ENCODE measurements at regions not wholly inside any gene's neighbourhood (a gene's known extent, or its start where the extent isn't known, plus 50 kb on each side); places are given as distances from the start of the nearest gene placed in this dataset.

DNA sequence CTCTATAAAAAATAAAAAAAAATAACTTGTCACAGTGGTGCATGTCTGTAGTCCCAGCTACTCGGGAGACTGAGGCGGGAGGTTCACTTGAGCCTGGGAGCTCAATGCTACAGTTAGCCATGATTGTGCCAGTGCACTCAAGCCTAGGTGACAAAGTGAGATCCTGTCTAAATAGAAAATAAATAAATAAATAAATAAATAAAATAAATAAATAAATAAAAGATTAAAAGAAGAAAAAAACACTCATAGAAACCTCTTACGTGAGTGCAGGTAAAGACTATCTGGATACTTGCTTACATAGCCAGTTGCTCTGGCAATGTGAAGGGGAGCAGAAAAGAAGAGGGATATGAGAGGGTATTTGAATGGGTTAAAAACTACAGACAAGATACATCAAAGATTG lies 242.5 kb upstream of the PCDH15 start:
- TF ChIP-seq, protein P1, sequence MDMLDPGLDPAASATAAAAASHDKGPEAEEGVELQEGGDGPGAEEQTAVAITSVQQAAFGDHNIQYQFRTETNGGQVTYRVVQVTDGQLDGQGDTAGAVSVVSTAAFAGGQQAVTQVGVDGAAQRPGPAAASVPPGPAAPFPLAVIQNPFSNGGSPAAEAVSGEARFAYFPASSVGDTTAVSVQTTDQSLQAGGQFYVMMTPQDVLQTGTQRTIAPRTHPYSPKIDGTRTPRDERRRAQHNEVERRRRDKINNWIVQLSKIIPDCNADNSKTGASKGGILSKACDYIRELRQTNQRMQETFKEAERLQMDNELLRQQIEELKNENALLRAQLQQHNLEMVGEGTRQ (CRISPR knock-in tag; IDR thresholded peaks at IDR 0.05): no peak
- TF ChIP-seq, protein P2, sequence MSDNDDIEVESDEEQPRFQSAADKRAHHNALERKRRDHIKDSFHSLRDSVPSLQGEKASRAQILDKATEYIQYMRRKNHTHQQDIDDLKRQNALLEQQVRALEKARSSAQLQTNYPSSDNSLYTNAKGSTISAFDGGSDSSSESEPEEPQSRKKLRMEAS (CRISPR knock-in tag; IDR thresholded peaks at IDR 0.05): no peak
- TF ChIP-seq, protein P3, sequence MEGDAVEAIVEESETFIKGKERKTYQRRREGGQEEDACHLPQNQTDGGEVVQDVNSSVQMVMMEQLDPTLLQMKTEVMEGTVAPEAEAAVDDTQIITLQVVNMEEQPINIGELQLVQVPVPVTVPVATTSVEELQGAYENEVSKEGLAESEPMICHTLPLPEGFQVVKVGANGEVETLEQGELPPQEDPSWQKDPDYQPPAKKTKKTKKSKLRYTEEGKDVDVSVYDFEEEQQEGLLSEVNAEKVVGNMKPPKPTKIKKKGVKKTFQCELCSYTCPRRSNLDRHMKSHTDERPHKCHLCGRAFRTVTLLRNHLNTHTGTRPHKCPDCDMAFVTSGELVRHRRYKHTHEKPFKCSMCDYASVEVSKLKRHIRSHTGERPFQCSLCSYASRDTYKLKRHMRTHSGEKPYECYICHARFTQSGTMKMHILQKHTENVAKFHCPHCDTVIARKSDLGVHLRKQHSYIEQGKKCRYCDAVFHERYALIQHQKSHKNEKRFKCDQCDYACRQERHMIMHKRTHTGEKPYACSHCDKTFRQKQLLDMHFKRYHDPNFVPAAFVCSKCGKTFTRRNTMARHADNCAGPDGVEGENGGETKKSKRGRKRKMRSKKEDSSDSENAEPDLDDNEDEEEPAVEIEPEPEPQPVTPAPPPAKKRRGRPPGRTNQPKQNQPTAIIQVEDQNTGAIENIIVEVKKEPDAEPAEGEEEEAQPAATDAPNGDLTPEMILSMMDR (IDR thresholded peaks at IDR 0.05): no peak
- no peak for TF ChIP-seq GRHL2 (CRISPR knock-in tag; IDR thresholded peaks at IDR 0.05; ENCODE audit: insufficient replicate concordance, severe bottlenecking)
- no peak for TF ChIP-seq JUN (CRISPR knock-in tag; IDR thresholded peaks at IDR 0.05)
- no peak for TF ChIP-seq SP1 (CRISPR knock-in tag; conservative IDR thresholded peaks at IDR 0.05)
- no peak for TF ChIP-seq IRF2 (CRISPR knock-in tag; IDR thresholded peaks at IDR 0.05; ENCODE audit: borderline replicate concordance, low read depth)
- no peak for TF ChIP-seq CREM (CRISPR knock-in tag; IDR thresholded peaks at IDR 0.05)
- TF ChIP-seq, protein P4, sequence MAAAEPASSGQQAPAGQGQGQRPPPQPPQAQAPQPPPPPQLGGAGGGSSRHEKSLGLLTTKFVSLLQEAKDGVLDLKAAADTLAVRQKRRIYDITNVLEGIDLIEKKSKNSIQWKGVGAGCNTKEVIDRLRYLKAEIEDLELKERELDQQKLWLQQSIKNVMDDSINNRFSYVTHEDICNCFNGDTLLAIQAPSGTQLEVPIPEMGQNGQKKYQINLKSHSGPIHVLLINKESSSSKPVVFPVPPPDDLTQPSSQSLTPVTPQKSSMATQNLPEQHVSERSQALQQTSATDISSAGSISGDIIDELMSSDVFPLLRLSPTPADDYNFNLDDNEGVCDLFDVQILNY (CRISPR knock-in tag; IDR thresholded peaks at IDR 0.05): no peak
- TF ChIP-seq, protein P5, sequence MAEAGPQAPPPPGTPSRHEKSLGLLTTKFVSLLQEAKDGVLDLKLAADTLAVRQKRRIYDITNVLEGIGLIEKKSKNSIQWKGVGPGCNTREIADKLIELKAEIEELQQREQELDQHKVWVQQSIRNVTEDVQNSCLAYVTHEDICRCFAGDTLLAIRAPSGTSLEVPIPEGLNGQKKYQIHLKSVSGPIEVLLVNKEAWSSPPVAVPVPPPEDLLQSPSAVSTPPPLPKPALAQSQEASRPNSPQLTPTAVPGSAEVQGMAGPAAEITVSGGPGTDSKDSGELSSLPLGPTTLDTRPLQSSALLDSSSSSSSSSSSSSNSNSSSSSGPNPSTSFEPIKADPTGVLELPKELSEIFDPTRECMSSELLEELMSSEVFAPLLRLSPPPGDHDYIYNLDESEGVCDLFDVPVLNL (CRISPR knock-in tag; IDR thresholded peaks at IDR 0.05; ENCODE audit: borderline replicate concordance, low read depth): no peak
- TF ChIP-seq, protein P6, sequence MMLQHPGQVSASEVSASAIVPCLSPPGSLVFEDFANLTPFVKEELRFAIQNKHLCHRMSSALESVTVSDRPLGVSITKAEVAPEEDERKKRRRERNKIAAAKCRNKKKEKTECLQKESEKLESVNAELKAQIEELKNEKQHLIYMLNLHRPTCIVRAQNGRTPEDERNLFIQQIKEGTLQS (CRISPR knock-in tag; conservative IDR thresholded peaks at IDR 0.05): no peak

Measured in WTC11 (cell line).